B cell (primary cell): ENCODE measurements at regions not wholly inside any gene's neighbourhood (a gene's known extent, or its start where the extent isn't known, plus 50 kb on each side); places are given as distances from the start of the nearest gene placed in this dataset.

ENCODE experiments used
- CTCF ChIP-seq: fragments of 200-600 bp; IDR thresholded peaks from one replicate; pipeline ENCODE4 v1.8.0; 2022; ENCODE audit warnings: antibody characterized with exemption, mild to moderate bottlenecking
- EZH2 ChIP-seq: IDR thresholded peaks from 2 replicates; pipeline ENCODE4 v1.6.1; 2012; ENCODE audit warnings: borderline replicate concordance, low read depth, mild to moderate bottlenecking, moderate library complexity, low read length; ENCODE audit not compliant: insufficient read depth, poor library complexity, severe bottlenecking

DNA sequence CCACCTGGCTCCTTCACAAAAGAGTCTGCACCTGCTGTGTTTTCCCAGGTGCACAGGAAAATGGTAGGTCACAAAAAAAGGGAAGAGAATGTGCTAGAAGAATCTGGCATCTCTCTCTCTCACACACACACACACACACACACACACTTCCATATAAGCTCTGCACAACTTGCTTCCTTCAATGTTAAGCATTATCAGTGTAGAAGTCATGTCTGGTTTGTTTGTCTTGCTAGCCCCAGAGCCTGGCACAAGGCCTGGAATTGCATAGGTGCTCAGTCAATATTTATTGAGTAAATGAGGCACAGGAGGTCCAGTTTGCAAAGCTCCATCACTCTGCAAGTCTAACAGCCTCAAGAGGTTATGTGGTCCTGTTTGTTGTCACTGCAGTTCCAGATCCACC is 867.3 kb upstream of the AUTS2 start:
- TF ChIP-seq EZH2 (no peak), CTCF (no peak)
